ENCODE measurements at regions not wholly inside any gene's neighbourhood (a gene's known extent, or its start where the extent isn't known, plus 50 kb on each side); places are given as distances from the start of the nearest gene placed in this dataset.

- no peak for DNase-seq (ENCODE audit: low read depth)
- H3K4me3 ChIP-seq (ENCODE audit: low read length): no peak overlapping the region
- TF ChIP-seq CTCF (IDR thresholded peaks at IDR 0.05; ENCODE audit: insufficient read depth, low read depth, low read length, missing control alignments): no peak
Measured at GRCh38 chr13:59121507-59121906, 1042.2 kb downstream of the DIAPH3 start.

- no peak for TF ChIP-seq CTCF (IDR thresholded peaks at IDR 0.05; ENCODE audit: insufficient read depth, low read depth, low read length, missing control alignments)
- no peak overlapping the region for H3K4me3 ChIP-seq (ENCODE audit: low read length)
- DNase-seq (ENCODE audit: low read depth): no peak
Measured at GRCh38 chr13:59126474-59126873, 1037.3 kb downstream of the DIAPH3 start.

- DNase-seq (ENCODE audit: low read depth): no peak
- no peak overlapping the region for H3K4me3 ChIP-seq (ENCODE audit: low read length)
- TF ChIP-seq CTCF (IDR thresholded peaks at IDR 0.05; ENCODE audit: insufficient read depth, low read depth, low read length, missing control alignments): no peak
Measured at GRCh38 chr13:59133903-59134302, 1029.8 kb downstream of the DIAPH3 start.

- TF ChIP-seq CTCF (IDR thresholded peaks at IDR 0.05; ENCODE audit: insufficient read depth, low read depth, low read length, missing control alignments): no peak
- no peak for DNase-seq (ENCODE audit: low read depth)
- H3K4me3 ChIP-seq (ENCODE audit: low read length): no peak overlapping the region
Measured at GRCh38 chr13:59144700-59145099, 1019.0 kb downstream of the DIAPH3 start.

- no peak for DNase-seq (ENCODE audit: low read depth)
- H3K4me3 ChIP-seq (ENCODE audit: low read length): no peak overlapping the region
- no peak for TF ChIP-seq CTCF (IDR thresholded peaks at IDR 0.05; ENCODE audit: insufficient read depth, low read depth, low read length, missing control alignments)
Measured at GRCh38 chr13:59145381-59145780, 1018.3 kb downstream of the DIAPH3 start.

- H3K4me3 ChIP-seq (ENCODE audit: low read length): no peak overlapping the region
- DNase-seq (ENCODE audit: low read depth): peak; percentile 2
- no peak for TF ChIP-seq CTCF (IDR thresholded peaks at IDR 0.05; ENCODE audit: insufficient read depth, low read depth, low read length, missing control alignments)
Measured at GRCh38 chr13:59157181-59157580, 1006.5 kb downstream of the DIAPH3 start.

GRCh38 chr13:59166174-59166573 is 997.6 kb downstream of the DIAPH3 start:
- no peak overlapping the region for H3K4me3 ChIP-seq (ENCODE audit: low read length)
- DNase-seq (ENCODE audit: low read depth): no peak
- no peak for TF ChIP-seq CTCF (IDR thresholded peaks at IDR 0.05; ENCODE audit: insufficient read depth, low read depth, low read length, missing control alignments)

All from epithelial cell of esophagus (primary cell).